SK-N-SH (cell line): ENCODE measurements at regions not wholly inside any gene's neighbourhood (a gene's known extent, or its start where the extent isn't known, plus 50 kb on each side); places are given as distances from the start of the nearest gene placed in this dataset.

ENCODE experiments used
- CTCF ChIA-PET: fragments of 300-600, 350-600 bp; formaldehyde crosslinking; extraction: SDS; loops from one replicate; lab custom pipeline; 2021; lab: Yijun Ruan, JAX
- POLR2A ChIA-PET: fragments of 350-600 bp; sonication (Branson Sonifier 250); formaldehyde crosslinking; extraction: SDS; loops from one replicate; lab custom pipeline; 2020; ENCODE audit warnings: antibody characterized with exemption, inconsistent platforms; lab: Yijun Ruan, JAX
- DNase-seq: peaks from one replicate; pipeline ENCODE4 v3.0.0; 2012
- H2AFZ ChIP-seq: fragments of 200-600 bp; sonication (generic); 2 replicates; pipeline ENCODE4 v1.8.1; 2016; ENCODE audit warnings: antibody characterized with exemption, mild to moderate bottlenecking, low read depth
- H3F3A ChIP-seq: fragments of 200-600 bp; sonication (generic); replicated peaks from 2 replicates; pipeline ENCODE3; 2016; ENCODE audit warnings: antibody characterized with exemption, mild to moderate bottlenecking; ENCODE audit not compliant: insufficient read depth
- H3K27ac ChIP-seq, 2 experiments: fragments of 200-500 bp in 1 of 2; fragments of 200-600 bp in 1 of 2; sonication (Bioruptor generic) in 1 of 2; sonication (generic), shearing (Covaris generic) in 1 of 2; 2 replicates each; pipeline versions ENCODE4 v1.5.1 to v1.6.1; 2014 to 2016; ENCODE audit warnings: low read depth in 2 of 2, inconsistent platforms in 1 of 2, low read length in 1 of 2, mild to moderate bottlenecking in 1 of 2, mixed read lengths in 1 of 2
- H3K27me3 ChIP-seq: fragments of 200-600 bp; sonication (generic), shearing (Covaris generic); 2 replicates; pipeline ENCODE4 v1.6.1; 2016; ENCODE audit warnings: mixed run types; ENCODE audit not compliant: insufficient read depth
- H3K36me3 ChIP-seq, 2 experiments: fragments of 200-500 bp in 1 of 2; fragments of 200-600 bp in 1 of 2; sonication (Bioruptor generic) in 1 of 2; sonication (generic) in 1 of 2; replicated peaks in 1 of 2; 2 replicates each; pipeline versions ENCODE3 to v1.5.1; 2014 to 2016; ENCODE audit warnings: low read length in 1 of 2, mild to moderate bottlenecking in 1 of 2; ENCODE audit not compliant: insufficient read depth in 2 of 2, control insufficient read depth in 1 of 2
- H3K4me1 ChIP-seq, 2 experiments: fragments of 200-500 bp in 1 of 2; fragments of 200-600 bp in 1 of 2; sonication (Bioruptor generic) in 1 of 2; sonication (generic), shearing (Covaris generic) in 1 of 2; 2 replicates each; pipeline versions ENCODE4 v1.5.1 to v1.6.1; 2014 to 2016; ENCODE audit warnings: low read depth in 1 of 2, low read length in 1 of 2, mixed run types in 1 of 2; ENCODE audit not compliant: insufficient read depth in 2 of 2, control insufficient read depth in 1 of 2
- H3K4me2 ChIP-seq: fragments of 200-600 bp; sonication (generic), shearing (Covaris generic); 2 replicates; pipeline ENCODE4 v1.6.1; 2017; ENCODE audit warnings: mixed run types
- H3K4me3 ChIP-seq, 2 experiments: fragments of 200-500 bp in 1 of 2; fragments of 200-600 bp in 1 of 2; sonication (Bioruptor generic) in 1 of 2; sonication (generic), shearing (Covaris generic) in 1 of 2; 2 replicates each; pipeline versions ENCODE4 v1.5.1 to v1.8.1; 2014 to 2016; ENCODE audit warnings: low read depth in 2 of 2, inconsistent platforms in 1 of 2, low read length in 1 of 2, mild to moderate bottlenecking in 1 of 2, mixed read lengths in 1 of 2, moderate library complexity in 1 of 2
- H3K79me2 ChIP-seq: fragments of 200-600 bp; sonication (generic); 2 replicates; pipeline ENCODE4 v1.8.1; 2017; ENCODE audit warnings: mild to moderate bottlenecking; ENCODE audit not compliant: insufficient read depth
- H3K9ac ChIP-seq: fragments of 200-600 bp; sonication (generic); 2 replicates; pipeline ENCODE4 v1.6.1; 2017; ENCODE audit warnings: mixed run types
- H3K9me2 ChIP-seq: fragments of 200-600 bp; sonication (generic); 2 replicates; pipeline ENCODE4 v1.6.1; 2017; ENCODE audit warnings: mixed run types
- H3K9me3 ChIP-seq: fragments of 200-600 bp; sonication (generic); 2 replicates; pipeline ENCODE4 v1.6.1; 2017; ENCODE audit warnings: mixed run types, mild to moderate bottlenecking, moderate library complexity
- H4K20me1 ChIP-seq: fragments of 200-600 bp; sonication (generic); 2 replicates; pipeline ENCODE4 v1.6.1; 2017; ENCODE audit warnings: mild to moderate bottlenecking, mixed run types; ENCODE audit not compliant: insufficient read depth
- ELF1 ChIP-seq: IDR thresholded peaks from 2 replicates; pipeline ENCODE4 v1.4.0; 2012
- FOXJ3 ChIP-seq: sonication (generic); formaldehyde crosslinking; IDR thresholded peaks from 2 replicates; pipeline ENCODE4 v1.5.1; 2020; ENCODE audit warnings: mild to moderate bottlenecking, missing genetic modification reagents
- GABPA ChIP-seq: IDR thresholded peaks from 2 replicates; pipeline ENCODE4 v1.4.0; 2012; ENCODE audit warnings: low read depth, mild to moderate bottlenecking
- GATA2 ChIP-seq: sonication (generic); formaldehyde crosslinking; IDR thresholded peaks from 2 replicates; pipeline ENCODE4 v1.5.0; 2020; ENCODE audit warnings: mild to moderate bottlenecking, missing genetic modification reagents
- MEF2A ChIP-seq: IDR thresholded peaks from 2 replicates; pipeline ENCODE4 v1.4.0; 2012; ENCODE audit warnings: low read depth, borderline replicate concordance
- NFIC ChIP-seq: IDR thresholded peaks from 2 replicates; pipeline ENCODE4 v1.4.0; 2012; ENCODE audit warnings: borderline replicate concordance
- NRF1 ChIP-seq: IDR thresholded peaks from 2 replicates; pipeline ENCODE4 v1.6.1; 2012; ENCODE audit warnings: low read depth, mild to moderate bottlenecking, low read length
- RXRA ChIP-seq: IDR thresholded peaks from 2 replicates; pipeline ENCODE4 v1.4.0; 2012; ENCODE audit warnings: low read depth, mild to moderate bottlenecking, borderline replicate concordance
- SMC3 ChIP-seq: IDR thresholded peaks from 2 replicates; pipeline ENCODE4 v1.6.1; 2012; ENCODE audit warnings: low read depth, low read length, improper control_type of control experiment
- TAF1 ChIP-seq: IDR thresholded peaks from 2 replicates; pipeline ENCODE4 v1.6.1; 2012; ENCODE audit warnings: low read depth, mild to moderate bottlenecking, low read length, moderate library complexity, borderline replicate concordance
- TCF12 ChIP-seq: IDR thresholded peaks from 2 replicates; pipeline ENCODE4 v1.4.0; 2012
- TEAD4 ChIP-seq: IDR thresholded peaks from 2 replicates; pipeline ENCODE4 v1.4.0; 2012; ENCODE audit warnings: mild to moderate bottlenecking, borderline replicate concordance; ENCODE audit not compliant: insufficient read depth
- YY1 ChIP-seq: IDR thresholded peaks from 2 replicates; pipeline ENCODE4 v1.4.0; 2012; ENCODE audit warnings: low read depth, mild to moderate bottlenecking
- WGBS: methylation state at CpG from one replicate; pipeline ENCODE4 v1.1.6; 2017; ENCODE audit warnings: low lambda C conversion rate; 5-methylcytosine and 5-hydroxymethylcytosine counted together
- TF ChIP-seq, protein P1 (sequence below): IDR thresholded peaks from 2 replicates; pipeline ENCODE4 v1.4.0; 2012; ENCODE audit warnings: low read depth, borderline replicate concordance
- TF ChIP-seq, protein P2 (sequence below): IDR thresholded peaks from 2 replicates; pipeline ENCODE4; 2012
- TF ChIP-seq, protein P3 (sequence below): IDR thresholded peaks from 2 replicates; pipeline ENCODE4 v1.4.0; 2012; ENCODE audit warnings: low read depth, borderline replicate concordance
- TF ChIP-seq, protein P4 (sequence below): fragments of 200-600 bp; sonication (generic); IDR thresholded peaks from 2 replicates; pipeline ENCODE4 v1.6.1; 2017; ENCODE audit warnings: antibody characterized with exemption, mild to moderate bottlenecking, moderate library complexity

DNA sequence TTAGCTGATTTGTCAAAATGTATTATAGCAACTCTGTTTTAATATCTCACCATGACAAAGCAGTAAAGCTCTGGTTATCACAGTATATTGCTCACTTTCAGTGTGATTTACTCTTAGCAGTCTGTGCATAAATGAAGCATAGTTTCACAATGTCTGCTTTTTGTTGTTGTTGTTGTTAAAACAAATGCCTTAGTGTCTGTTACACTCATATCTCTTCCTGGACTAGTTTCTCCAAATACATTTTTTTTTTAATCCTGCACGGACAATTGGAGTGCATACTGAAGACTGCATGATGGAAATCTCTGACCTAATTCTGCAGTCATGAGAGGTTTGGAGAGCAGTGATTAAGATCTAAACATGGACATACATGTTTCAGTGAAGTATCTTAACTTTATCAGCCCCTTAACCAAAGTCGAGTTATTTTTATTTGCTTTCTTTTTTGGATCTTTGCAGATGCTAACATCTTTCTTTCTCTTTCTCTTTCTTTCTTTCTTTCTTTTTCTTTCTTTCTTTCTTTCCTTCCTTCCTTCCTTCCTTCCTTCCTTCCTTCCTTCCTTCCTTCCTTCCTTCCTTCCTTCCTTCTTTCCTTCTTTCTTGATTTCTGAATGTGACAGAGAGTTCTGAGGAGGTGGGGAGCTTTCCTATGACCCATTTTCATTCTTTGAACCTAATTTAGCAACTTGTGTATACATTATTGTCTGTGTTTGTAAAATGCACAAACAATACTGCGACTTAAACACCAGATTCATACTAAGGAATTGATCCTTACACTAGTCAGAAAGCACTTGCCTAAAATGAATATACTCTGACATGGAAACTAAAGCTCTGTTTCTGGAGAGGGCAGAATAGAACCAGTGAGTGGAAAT is 161.5 kb upstream of the AGR3 start:
- no peak overlapping the region for H3K4me3 ChIP-seq
- no peak for DNase-seq
- POLR2A ChIA-PET: no interaction called here
- no peak for TF ChIP-seq YY1
- TF ChIP-seq, protein P1, sequence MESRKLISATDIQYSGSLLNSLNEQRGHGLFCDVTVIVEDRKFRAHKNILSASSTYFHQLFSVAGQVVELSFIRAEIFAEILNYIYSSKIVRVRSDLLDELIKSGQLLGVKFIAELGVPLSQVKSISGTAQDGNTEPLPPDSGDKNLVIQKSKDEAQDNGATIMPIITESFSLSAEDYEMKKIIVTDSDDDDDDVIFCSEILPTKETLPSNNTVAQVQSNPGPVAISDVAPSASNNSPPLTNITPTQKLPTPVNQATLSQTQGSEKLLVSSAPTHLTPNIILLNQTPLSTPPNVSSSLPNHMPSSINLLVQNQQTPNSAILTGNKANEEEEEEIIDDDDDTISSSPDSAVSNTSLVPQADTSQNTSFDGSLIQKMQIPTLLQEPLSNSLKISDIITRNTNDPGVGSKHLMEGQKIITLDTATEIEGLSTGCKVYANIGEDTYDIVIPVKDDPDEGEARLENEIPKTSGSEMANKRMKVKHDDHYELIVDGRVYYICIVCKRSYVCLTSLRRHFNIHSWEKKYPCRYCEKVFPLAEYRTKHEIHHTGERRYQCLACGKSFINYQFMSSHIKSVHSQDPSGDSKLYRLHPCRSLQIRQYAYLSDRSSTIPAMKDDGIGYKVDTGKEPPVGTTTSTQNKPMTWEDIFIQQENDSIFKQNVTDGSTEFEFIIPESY: no peak
- TF ChIP-seq MEF2A: no peak
- no peak for TF ChIP-seq TCF12
- TF ChIP-seq GATA2 (CRISPR knock-in tag): no peak
- no peak for TF ChIP-seq TEAD4
- TF ChIP-seq, protein P2, sequence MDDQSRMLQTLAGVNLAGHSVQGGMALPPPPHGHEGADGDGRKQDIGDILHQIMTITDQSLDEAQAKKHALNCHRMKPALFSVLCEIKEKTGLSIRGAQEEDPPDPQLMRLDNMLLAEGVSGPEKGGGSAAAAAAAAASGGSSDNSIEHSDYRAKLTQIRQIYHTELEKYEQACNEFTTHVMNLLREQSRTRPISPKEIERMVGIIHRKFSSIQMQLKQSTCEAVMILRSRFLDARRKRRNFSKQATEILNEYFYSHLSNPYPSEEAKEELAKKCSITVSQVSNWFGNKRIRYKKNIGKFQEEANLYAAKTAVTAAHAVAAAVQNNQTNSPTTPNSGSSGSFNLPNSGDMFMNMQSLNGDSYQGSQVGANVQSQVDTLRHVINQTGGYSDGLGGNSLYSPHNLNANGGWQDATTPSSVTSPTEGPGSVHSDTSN: no peak
- TF ChIP-seq SMC3: no peak
- TF ChIP-seq TAF1: no peak
- TF ChIP-seq FOXJ3 (CRISPR knock-in tag): no peak
- no peak for TF ChIP-seq ELF1
- TF ChIP-seq, protein P3, sequence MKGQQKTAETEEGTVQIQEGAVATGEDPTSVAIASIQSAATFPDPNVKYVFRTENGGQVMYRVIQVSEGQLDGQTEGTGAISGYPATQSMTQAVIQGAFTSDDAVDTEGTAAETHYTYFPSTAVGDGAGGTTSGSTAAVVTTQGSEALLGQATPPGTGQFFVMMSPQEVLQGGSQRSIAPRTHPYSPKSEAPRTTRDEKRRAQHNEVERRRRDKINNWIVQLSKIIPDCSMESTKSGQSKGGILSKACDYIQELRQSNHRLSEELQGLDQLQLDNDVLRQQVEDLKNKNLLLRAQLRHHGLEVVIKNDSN: no peak
- TF ChIP-seq, protein P4, sequence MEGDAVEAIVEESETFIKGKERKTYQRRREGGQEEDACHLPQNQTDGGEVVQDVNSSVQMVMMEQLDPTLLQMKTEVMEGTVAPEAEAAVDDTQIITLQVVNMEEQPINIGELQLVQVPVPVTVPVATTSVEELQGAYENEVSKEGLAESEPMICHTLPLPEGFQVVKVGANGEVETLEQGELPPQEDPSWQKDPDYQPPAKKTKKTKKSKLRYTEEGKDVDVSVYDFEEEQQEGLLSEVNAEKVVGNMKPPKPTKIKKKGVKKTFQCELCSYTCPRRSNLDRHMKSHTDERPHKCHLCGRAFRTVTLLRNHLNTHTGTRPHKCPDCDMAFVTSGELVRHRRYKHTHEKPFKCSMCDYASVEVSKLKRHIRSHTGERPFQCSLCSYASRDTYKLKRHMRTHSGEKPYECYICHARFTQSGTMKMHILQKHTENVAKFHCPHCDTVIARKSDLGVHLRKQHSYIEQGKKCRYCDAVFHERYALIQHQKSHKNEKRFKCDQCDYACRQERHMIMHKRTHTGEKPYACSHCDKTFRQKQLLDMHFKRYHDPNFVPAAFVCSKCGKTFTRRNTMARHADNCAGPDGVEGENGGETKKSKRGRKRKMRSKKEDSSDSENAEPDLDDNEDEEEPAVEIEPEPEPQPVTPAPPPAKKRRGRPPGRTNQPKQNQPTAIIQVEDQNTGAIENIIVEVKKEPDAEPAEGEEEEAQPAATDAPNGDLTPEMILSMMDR: no peak
- no peak for TF ChIP-seq GABPA
- no peak for TF ChIP-seq NRF1
- no peak for TF ChIP-seq NFIC
- TF ChIP-seq RXRA: no peak
- CTCF ChIA-PET: no interaction called here
- H3K4me2 ChIP-seq: no peak overlapping the region; the same call in 1 of the 2 replicates
- no peaks in the 10 kb centered on the region for H3K79me2 ChIP-seq
- no peaks in the 10 kb centered on the region for H3K36me3 ChIP-seq
- no peak overlapping the region for H2AFZ ChIP-seq
- peaks cover 0 to 5% of the 10 kb centered on the region in 2 experiments; a peak in 1 of 4 replicates for H3K4me1 ChIP-seq
- H3K9ac ChIP-seq: no peak overlapping the region
- no peaks in the 10 kb centered on the region for H3K9me2 ChIP-seq
- H3K9me3 ChIP-seq: no peaks in the 10 kb centered on the region
- no peaks in the 10 kb centered on the region for H4K20me1 ChIP-seq
- no peaks in the 10 kb centered on the region for H3F3A ChIP-seq
- H3K27me3 ChIP-seq: no peaks in the 10 kb centered on the region; the same call in 1 of the 2 replicates
- H3K27ac ChIP-seq: no peak overlapping the region
- 10% methylated on average over 3 of the region's 3 CpGs for WGBS
